Fibroblast of skin of back (primary cell): ENCODE measurements at regions not wholly inside any gene's neighbourhood (a gene's known extent, or its start where the extent isn't known, plus 50 kb on each side); places are given as distances from the start of the nearest gene placed in this dataset.

Experiments
- DNase-seq: peaks from one replicate; pipeline ENCODE4 v3.0.0-alpha.2; 2013

GRCh38 chr3:86175051-86175536 is 815.9 kb downstream of the VGLL3 start:
- DNase-seq, result no peak

GRCh38 chr3:86173401-86173800 is 817.5 kb downstream of the VGLL3 start:
- no peak for DNase-seq

- no peak for DNase-seq
Measured at GRCh38 chr3:86168512-86168911, 822.4 kb downstream of the VGLL3 start.

GRCh38 chr3:86162521-86162920 is 828.4 kb downstream of the VGLL3 start:
- DNase-seq, result no peak

GRCh38 chr3:86161493-86161892 is 829.5 kb downstream of the VGLL3 start:
- no peak for DNase-seq

GRCh38 chr3:86152620-86153019 is 838.3 kb downstream of the VGLL3 start:
- no peak for DNase-seq

GRCh38 chr3:86149054-86149453 is 841.9 kb downstream of the VGLL3 start:
- DNase-seq, result no peak

GRCh38 chr3:86147119-86147518 is 843.8 kb downstream of the VGLL3 start:
- DNase-seq, result no peak

GRCh38 chr3:86126552-86126951 is 864.4 kb downstream of the VGLL3 start:
- DNase-seq, result no peak
